Esophagus muscularis mucosa (tissue), 4 donors: ENCODE measurements at regions not wholly inside any gene's neighbourhood (a gene's known extent, or its start where the extent isn't known, plus 50 kb on each side); places are given as distances from the start of the nearest gene placed in this dataset.

Source experiments
- DNase-seq: peaks from one replicate; pipeline ENCODE4 v3.0.0-alpha.2; 2017; ENCODE audit errors: extremely low spot score
- H3K27ac ChIP-seq, 4 donors: fragments of 200-600 bp; sonication (generic); replicated peaks in 1 of 4; 1 replicate in 3 of 4; 2 replicates in 1 of 4; pipeline ENCODE4 v1.5.1; 2016 to 2019; ENCODE audit warnings: mild to moderate bottlenecking in 1 of 4
- H3K27me3 ChIP-seq, 4 donors: fragments of 200-600 bp; sonication (generic); one replicate each; pipeline versions ENCODE4 v1.5.1 to v1.6.0; 2016 to 2019
- H3K36me3 ChIP-seq, 4 donors: fragments of 200-600 bp; sonication (generic); one replicate each; pipeline ENCODE4 v1.5.1; 2016 to 2019
- H3K4me1 ChIP-seq, 4 donors: fragments of 200-600 bp; sonication (generic); one replicate each; pipeline ENCODE4 v1.5.1; 2016 to 2019
- H3K4me3 ChIP-seq, 4 donors: fragments of 200-600 bp; sonication (generic); 1 replicate in 2 of 4; 2 replicates in 2 of 4; pipeline ENCODE4 v1.5.1; 2016 to 2019; ENCODE audit warnings: mild to moderate bottlenecking in 4 of 4, moderate library complexity in 1 of 4
- H3K9me3 ChIP-seq, 4 donors: fragments of 200-600 bp; sonication (generic); 1 replicate in 3 of 4; 2 replicates in 1 of 4; pipeline ENCODE4 v1.5.1; 2016 to 2019
- EP300 ChIP-seq: sonication (generic); formaldehyde crosslinking; IDR thresholded peaks from one replicate; pipeline ENCODE4 v1.6.1; 2017; ENCODE audit warnings: antibody characterized with exemption
- POLR2A ChIP-seq: fragments of 450-650 bp; IDR thresholded peaks from one replicate; pipeline ENCODE4 v1.6.1; 2017; ENCODE audit warnings: antibody characterized with exemption, moderate library complexity, mild to moderate bottlenecking, low read depth
- POLR2AphosphoS5 ChIP-seq, 2 donors: sonication (generic); formaldehyde crosslinking; IDR thresholded peaks; one replicate each; pipeline ENCODE4 v1.6.1; 2017; ENCODE audit warnings: antibody characterized with exemption in 2 of 2
- WGBS: methylation state at CpG from one replicate; pipeline ENCODE4 v1.1.5; 2018; 5-methylcytosine and 5-hydroxymethylcytosine counted together
- intact Hi-C: fragments of 100-400 bp; cut with DNase I; formaldehyde crosslinking; loops from one replicate; pipeline ENCODE4 v1.15.1; 2023
- TF ChIP-seq, protein P1 (sequence below), 3 experiments: fragments of 200-600 bp in 2 of 3; fragments of 450-650 bp in 1 of 3; sonication (generic) in 2 of 3; IDR thresholded peaks; one replicate each; pipeline ENCODE4 v1.5.1; 2017 to 2019; ENCODE audit warnings: antibody characterized with exemption in 3 of 3, mild to moderate bottlenecking in 2 of 3, moderate library complexity in 1 of 3

DNA sequence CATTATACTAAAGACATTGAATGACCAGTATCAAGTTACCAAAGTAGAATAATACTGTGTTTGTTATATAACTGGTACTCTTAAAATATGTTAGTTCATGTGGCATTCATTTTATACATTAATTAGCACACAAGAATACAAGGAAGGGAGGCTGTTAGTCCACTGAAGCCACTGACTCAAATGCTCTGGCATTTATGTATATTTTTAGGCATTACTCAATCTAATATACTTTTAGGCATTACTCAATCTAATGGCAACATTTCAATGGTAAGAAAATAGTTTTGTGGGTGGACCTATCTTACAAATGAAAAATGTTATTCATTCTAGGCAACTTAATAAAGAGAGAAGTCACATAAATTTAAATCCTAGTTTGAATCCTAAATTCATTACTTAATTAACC lies 874.4 kb upstream of the USP15 start:
- H3K27me3 ChIP-seq, result no peaks in the 10 kb centered on the region
- no peak for DNase-seq
- intact Hi-C loops, result no loop called here
- no peak overlapping the region for H3K27ac ChIP-seq
- no peaks in the 10 kb centered on the region for H3K4me1 ChIP-seq
- H3K9me3 ChIP-seq, result no peaks in the 10 kb centered on the region
- H3K36me3 ChIP-seq, result no peaks in the 10 kb centered on the region
- no peak overlapping the region for H3K4me3 ChIP-seq
- TF ChIP-seq POLR2A (no peak), POLR2AphosphoS5 (IDR thresholded peaks at IDR 0.05) (no peak), EP300 (no peak)
- TF ChIP-seq, protein P1, sequence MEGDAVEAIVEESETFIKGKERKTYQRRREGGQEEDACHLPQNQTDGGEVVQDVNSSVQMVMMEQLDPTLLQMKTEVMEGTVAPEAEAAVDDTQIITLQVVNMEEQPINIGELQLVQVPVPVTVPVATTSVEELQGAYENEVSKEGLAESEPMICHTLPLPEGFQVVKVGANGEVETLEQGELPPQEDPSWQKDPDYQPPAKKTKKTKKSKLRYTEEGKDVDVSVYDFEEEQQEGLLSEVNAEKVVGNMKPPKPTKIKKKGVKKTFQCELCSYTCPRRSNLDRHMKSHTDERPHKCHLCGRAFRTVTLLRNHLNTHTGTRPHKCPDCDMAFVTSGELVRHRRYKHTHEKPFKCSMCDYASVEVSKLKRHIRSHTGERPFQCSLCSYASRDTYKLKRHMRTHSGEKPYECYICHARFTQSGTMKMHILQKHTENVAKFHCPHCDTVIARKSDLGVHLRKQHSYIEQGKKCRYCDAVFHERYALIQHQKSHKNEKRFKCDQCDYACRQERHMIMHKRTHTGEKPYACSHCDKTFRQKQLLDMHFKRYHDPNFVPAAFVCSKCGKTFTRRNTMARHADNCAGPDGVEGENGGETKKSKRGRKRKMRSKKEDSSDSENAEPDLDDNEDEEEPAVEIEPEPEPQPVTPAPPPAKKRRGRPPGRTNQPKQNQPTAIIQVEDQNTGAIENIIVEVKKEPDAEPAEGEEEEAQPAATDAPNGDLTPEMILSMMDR (IDR thresholded peaks at IDR 0.05), result no peak

DNA sequence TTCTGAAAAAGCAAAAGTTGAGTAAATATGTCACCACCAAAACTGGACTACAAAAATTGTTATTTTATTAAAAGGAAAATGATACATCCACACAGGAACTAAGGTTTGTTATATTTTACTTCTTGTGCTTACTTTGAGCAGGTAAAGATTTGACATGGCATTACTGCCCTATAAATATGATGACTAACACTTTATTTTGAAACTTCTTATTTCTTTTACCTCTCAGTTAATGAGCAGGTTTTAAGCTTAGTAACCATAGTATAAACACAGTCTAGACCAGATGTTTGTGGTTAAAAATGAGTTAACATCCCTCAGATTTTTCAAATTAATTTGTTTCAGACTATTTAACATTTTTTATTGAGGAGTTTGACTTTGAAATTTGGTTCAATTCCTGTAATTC lies 862.5 kb upstream of the USP15 start:
- Histone ChIP-seq H3K4me3 (no peak overlapping the region), H3K9me3 (no peaks in the 10 kb centered on the region), H3K27me3 (no peaks in the 10 kb centered on the region), H3K4me1 (peaks cover 0 to 10% (median 0%) of the 10 kb centered on the region in 4 donors), H3K36me3 (no peaks in the 10 kb centered on the region), H3K27ac (no peak overlapping the region)
- no peak for DNase-seq
- TF ChIP-seq POLR2AphosphoS5 (IDR thresholded peaks at IDR 0.05), result no peak
- no peak for TF ChIP-seq POLR2A
- no peak for TF ChIP-seq EP300
- TF ChIP-seq, protein P1 (IDR thresholded peaks at IDR 0.05), result no peak
- intact Hi-C loops, result no loop called here

DNA sequence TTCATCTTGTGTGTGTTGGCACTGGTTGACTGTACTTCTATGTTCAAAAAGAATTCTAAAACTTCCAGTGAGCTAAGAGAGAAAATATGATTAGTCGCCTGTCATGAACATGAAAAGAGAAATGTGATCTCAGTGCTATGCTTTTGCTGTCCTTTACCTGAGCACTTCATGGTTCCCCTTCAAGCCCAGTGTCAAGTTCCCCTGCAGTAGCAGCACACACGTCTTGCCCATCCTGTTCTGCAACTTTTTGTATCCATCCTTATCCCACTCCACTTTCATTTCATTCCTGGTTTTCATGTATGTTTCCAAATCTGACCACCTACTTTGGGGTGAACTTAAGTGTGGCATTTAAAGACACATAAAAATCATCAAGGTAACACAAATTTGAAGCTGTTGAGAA lies 848.0 kb upstream of the USP15 start:
- Histone ChIP-seq H3K27ac (no peak overlapping the region), H3K4me1 (no peaks in the 10 kb centered on the region), H3K36me3 (no peaks in the 10 kb centered on the region), H3K9me3 (no peaks in the 10 kb centered on the region), H3K27me3 (no peaks in the 10 kb centered on the region), H3K4me3 (no peak overlapping the region)
- DNase-seq, result no peak
- WGBS, result 74% methylated on average over 2 of the region's 2 CpGs
- intact Hi-C loops, result no loop called here
- TF ChIP-seq POLR2AphosphoS5 (IDR thresholded peaks at IDR 0.05) (no peak), EP300 (no peak), POLR2A (no peak)
- TF ChIP-seq, protein P1 (IDR thresholded peaks at IDR 0.05), result no peak

DNA sequence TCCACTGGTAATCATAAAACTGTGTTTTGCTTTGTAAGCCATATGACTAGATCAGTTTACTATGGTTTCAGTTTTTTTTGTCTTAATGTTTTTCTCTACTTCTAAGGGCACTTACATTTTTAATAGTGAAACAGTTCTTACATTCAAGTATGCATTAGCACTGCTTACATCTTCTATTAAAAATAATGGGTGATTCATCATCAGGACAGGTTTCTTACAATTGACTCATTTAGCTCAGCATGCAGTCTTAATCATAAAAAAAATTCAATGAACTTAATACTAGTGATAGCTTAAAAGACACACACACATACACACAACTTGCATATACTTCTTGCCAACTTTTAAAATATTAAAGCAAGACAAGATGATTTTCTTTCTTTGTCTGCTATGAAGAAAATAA lies 845.7 kb upstream of the USP15 start:
- Histone ChIP-seq H3K9me3 (no peaks in the 10 kb centered on the region), H3K27me3 (no peaks in the 10 kb centered on the region), H3K36me3 (no peaks in the 10 kb centered on the region), H3K27ac (no peak overlapping the region), H3K4me1 (no peaks in the 10 kb centered on the region), H3K4me3 (no peak overlapping the region)
- intact Hi-C loops, result no loop called here
- TF ChIP-seq POLR2A (no peak), POLR2AphosphoS5 (IDR thresholded peaks at IDR 0.05) (no peak), EP300 (no peak)
- TF ChIP-seq, protein P1 (IDR thresholded peaks at IDR 0.05), result no peak
- no peak for DNase-seq

DNA sequence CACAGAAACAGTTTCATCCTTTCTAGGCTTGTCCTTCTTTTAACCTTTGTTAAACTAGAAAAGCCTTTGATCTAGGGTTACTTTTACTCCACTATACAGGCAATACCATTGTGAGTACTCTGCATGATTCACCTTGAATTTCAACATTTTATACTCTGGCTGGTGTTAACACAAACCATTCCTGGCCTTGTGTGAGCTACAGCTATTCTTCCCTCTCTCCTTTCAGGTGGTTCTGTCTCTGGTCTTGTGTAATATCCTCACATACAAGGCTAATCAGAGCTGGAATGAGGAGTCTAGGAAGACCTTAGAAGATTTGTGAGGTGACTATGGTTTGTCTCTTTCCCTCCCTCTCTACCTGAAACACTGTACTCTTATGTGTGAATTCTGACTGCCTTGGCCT lies 837.4 kb upstream of the USP15 start:
- H3K27me3 ChIP-seq, result no peaks in the 10 kb centered on the region
- H3K4me1 ChIP-seq, result no peaks in the 10 kb centered on the region
- intact Hi-C loops, result no loop called here
- H3K9me3 ChIP-seq, result peaks cover 0 to 1% (median under 1%) of the 10 kb centered on the region in 4 donors
- DNase-seq, result no peak
- H3K36me3 ChIP-seq, result no peaks in the 10 kb centered on the region
- no peak overlapping the region for H3K27ac ChIP-seq
- H3K4me3 ChIP-seq, result no peak overlapping the region
- TF ChIP-seq, protein P1 (IDR thresholded peaks at IDR 0.05), result no peak
